ENCODE measurements at regions not wholly inside any gene's neighbourhood (a gene's known extent, or its start where the extent isn't known, plus 50 kb on each side); places are given as distances from the start of the nearest gene placed in this dataset.
A peak's percentile ranks its signal among the peaks of the same experiment; 100 is the strongest.

DNA sequence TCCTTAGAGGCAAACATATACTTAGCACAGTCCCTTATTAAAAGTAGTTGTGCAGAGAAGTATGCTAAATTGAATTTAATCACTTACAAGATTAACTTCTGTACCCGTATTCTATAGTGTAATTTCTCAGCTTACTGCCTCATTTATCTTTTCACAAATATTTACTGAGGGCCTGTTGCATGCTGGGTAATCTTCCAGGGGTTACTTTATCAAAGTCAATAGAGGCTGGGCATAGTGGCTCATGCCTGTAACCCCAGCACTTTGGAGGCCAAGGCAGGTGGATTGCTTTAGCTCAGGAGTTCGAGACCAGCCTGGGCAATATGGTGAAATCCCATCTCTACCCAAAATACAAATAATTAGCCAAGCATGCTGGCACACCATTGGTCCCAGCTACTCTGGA lies 111.7 kb upstream of the RAB27B start:
- no peak for DNase-seq (ENCODE audit: low spot score)
- no peak for FAIRE-seq

DNA sequence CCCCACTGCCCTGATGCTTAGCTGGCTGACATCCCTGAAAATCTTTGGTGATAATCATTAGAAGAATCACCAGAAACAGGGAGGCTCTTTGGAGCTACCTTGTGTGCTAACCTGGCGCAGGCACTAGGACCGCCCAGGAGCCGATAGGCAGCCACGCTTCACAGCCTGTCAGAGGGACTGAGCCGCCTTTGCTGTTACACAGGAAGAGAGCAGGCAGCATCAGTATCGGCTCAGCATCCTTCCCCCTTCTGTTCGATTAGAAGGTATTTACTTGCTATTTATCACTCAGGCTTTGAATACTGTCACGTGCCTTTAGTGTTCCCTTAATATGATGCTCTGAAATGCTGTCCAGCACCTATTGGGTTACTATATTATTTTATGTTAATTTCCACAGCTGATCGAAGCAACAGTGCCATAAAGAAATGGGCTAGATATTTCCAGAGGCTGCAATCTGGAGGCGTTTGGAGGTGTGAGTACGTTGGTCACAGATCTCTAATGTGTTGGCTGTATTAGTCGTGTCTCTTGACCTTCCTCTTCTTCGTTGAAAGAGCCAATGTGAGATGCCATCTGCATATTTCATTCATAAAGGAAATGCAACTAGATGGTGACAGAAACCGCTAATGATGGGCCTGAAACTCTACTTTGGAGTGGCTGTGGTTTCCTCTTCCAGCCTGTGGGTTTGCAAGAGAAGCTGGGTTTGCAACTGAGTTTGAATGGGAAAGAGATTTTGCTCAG lies 110.4 kb upstream of the RAB27B start:
- DNase-seq (ENCODE audit: low spot score) (no peak), FAIRE-seq (no peak)

GRCh38 chr18:54718408-54718773 lies 109.9 kb upstream of the RAB27B start:
- DNase-seq (ENCODE audit: low spot score): no peak
- FAIRE-seq: no peak

GRCh38 chr18:54720620-54721019 lies 107.7 kb upstream of the RAB27B start:
- no peak for FAIRE-seq

DNA sequence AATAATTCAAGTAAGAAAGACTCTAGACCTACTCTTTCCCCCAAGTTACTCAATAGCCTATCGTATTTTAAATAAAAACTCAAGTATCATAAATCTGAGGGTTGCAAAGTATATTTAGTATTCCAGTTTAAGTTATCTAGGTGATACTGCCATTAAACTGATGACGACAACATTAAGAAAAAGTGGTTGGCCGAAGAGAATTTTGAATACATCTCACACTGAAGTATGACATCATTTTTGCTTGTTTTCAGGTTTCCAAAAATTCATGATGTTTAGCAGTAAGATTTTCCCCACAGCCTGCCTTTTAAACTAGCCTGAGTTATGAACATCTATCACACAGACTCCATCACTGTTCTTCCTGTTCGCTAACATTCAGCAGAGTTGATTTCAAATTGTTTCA lies 102.1 kb upstream of the RAB27B start:
- FAIRE-seq (no peak), DNase-seq (ENCODE audit: low spot score) (no peak)

More at GRCh38 chr18:54720620-54721019, 107.7 kb upstream of the RAB27B start:
- no peak for DNase-seq (ENCODE audit: low spot score)

DNA sequence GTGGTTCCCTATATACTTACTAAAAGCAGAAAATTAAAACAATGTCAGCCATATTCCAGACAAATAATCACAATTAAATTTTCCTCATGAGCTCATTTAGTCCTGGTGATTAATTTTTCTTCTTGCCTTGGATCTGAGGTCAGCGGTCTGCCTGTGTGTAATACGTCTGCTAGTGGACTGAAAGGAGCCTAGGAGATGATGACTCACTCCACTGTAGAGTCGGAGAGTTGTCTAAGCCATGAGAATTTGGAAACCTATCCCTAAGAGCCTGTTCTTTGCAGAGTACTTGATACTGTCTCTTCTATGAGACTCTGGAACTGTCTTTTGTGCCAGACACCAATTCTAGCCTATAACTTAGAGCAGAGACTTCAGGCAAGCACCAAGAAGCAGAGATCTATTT lies 94.2 kb upstream of the RAB27B start:
- peak; percentile 86 for FAIRE-seq
- peak; percentile 77 for DNase-seq (ENCODE audit: low spot score)

GRCh38 chr18:54736981-54737380 lies 91.3 kb upstream of the RAB27B start:
- peak; percentile 13 for DNase-seq (ENCODE audit: low spot score)
- FAIRE-seq: no peak

DNA sequence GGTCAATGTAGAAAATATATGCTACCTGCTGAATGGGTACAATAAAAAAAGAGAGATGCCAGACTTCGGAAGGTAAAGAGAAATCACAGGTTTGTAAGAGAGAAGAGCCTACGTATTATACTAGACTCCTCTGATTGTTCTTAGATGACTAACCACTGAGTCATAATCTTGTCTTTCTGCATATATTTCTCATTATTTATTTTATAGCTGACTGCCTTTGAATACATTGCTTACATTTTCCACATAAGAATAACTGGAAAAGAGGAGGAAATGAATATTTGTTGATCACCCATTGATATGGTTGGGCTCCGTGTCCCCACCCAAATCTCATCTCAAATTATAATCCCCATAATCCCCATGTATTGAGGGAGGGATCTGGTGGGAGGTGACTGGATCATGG lies 90.3 kb upstream of the RAB27B start:
- DNase-seq (ENCODE audit: low spot score): peak; percentile 68

GRCh38 chr18:54739476-54739875 lies 88.8 kb upstream of the RAB27B start:
- no peak for FAIRE-seq
- no peak for DNase-seq (ENCODE audit: low spot score)

More for the DNA sequence above, 90.3 kb upstream of the RAB27B start:
- FAIRE-seq: peak; percentile 84

- FAIRE-seq (no peak), DNase-seq (ENCODE audit: low spot score) (no peak)
Observed at GRCh38 chr18:54740136-54740846, 88.0 kb upstream of the RAB27B start.

DNA sequence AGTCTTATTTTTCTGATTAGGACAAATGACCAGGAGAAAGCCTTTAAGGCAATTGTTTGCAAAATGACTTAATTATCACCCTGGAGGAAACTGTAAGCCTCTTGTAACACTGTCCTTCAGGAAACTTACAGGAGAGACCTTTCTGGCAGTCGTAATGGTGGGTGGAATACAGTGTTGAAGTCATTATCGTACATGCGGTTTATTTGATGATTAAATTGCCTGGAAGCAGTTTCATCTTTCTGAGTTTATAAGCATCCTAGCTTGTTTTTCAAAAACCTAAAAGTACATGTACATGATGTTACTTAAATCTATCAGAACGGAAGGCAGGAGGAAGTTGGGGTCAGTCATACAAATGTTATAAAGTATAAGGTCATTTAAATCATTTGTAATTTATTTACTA lies 86.2 kb upstream of the RAB27B start:
- no peak for FAIRE-seq
- no peak for DNase-seq (ENCODE audit: low spot score)

GRCh38 chr18:54742659-54743604 lies 85.3 kb upstream of the RAB27B start:
- no peak for DNase-seq (ENCODE audit: low spot score)
- no peak for FAIRE-seq

- DNase-seq (ENCODE audit: low spot score) (no peak), FAIRE-seq (no peak)
Observed at GRCh38 chr18:54743605-54743995, 84.7 kb upstream of the RAB27B start.

DNA sequence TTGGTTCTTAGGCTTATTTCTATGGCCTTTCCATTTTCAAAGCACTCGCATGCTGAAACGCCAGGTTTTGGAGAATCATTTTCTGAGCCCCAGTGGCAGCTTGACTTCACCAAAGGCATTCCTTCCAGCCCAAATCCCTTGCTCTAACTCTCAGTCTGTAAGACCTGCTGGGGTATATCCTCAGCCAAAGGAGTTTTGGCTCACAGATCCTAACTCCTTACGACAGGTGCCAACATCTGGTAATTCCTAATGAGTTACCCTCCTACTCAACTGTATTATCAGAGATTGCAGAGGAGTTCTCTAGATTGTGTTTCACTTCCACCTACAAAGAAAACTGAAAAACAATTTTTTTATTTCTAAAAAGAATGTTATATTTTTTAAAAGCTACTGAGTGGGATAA lies 79.0 kb upstream of the RAB27B start:
- FAIRE-seq (no peak), DNase-seq (ENCODE audit: low spot score) (no peak)

- peak; percentile 5 for DNase-seq (ENCODE audit: low spot score)
- FAIRE-seq: no peak
Observed at GRCh38 chr18:54750350-54750749, 77.9 kb upstream of the RAB27B start.

DNA sequence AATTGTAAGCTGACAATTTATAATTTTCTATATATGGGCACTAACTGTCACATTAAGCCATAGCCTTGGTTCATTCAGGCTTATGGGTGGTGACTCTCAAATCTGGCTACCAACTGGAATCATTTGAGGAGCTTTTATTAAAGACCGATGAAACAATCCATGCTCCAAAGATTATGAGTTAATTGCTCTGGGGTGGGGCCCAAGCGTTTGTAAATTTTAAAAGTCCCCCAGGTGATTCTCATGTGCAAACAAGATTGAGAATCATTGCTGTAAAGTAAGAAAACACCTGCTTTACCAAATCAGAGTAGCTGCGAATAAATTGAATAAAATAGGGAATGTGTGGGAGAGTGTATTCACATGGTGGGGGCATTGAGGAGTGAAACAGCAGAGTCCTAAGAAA lies 76.1 kb upstream of the RAB27B start:
- no peak for FAIRE-seq
- no peak for DNase-seq (ENCODE audit: low spot score)

GRCh38 chr18:54755456-54755855 lies 72.8 kb upstream of the RAB27B start:
- FAIRE-seq (no peak), DNase-seq (ENCODE audit: low spot score) (no peak)

DNA sequence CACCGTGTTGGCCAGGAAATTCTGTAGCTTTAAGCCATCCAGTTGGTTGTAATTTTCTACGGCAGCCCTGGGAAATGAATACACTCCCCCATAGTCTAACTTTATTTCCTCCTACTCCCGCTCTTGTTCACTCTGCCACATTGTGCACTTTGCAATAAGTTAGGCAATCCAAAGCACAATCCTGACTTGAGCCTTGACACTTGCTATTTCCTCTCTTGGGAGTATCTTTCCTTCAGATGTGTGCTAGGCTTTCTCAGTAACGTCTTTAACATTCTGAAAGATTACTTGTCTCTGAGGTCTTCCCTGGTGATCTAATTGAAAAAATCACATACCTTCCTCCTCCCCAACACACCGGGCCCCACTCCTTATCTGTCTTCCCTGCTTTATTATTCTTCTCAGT lies 65.9 kb upstream of the RAB27B start:
- DNase-seq (ENCODE audit: low spot score) (no peak), FAIRE-seq (no peak)

DNA sequence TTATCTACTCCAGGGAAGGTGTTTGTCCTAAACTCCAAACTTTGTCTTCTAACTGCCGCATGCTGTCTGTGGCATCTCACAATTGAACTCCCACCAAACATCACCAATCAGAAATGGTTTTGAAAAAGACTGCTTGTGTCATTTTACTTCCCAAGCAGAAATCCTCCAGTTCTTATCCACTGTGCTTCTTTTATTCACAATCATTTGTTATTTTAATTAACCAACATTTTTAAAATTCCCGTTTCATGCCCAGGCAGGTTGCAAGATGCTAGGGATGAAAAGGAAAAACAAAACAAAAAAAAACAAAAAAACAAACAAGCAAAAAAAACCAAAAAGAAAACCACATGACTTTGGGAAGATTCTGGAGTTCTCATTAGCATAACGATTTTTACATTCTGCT lies 63.5 kb upstream of the RAB27B start:
- no peak for FAIRE-seq
- DNase-seq (ENCODE audit: low spot score): no peak

DNA sequence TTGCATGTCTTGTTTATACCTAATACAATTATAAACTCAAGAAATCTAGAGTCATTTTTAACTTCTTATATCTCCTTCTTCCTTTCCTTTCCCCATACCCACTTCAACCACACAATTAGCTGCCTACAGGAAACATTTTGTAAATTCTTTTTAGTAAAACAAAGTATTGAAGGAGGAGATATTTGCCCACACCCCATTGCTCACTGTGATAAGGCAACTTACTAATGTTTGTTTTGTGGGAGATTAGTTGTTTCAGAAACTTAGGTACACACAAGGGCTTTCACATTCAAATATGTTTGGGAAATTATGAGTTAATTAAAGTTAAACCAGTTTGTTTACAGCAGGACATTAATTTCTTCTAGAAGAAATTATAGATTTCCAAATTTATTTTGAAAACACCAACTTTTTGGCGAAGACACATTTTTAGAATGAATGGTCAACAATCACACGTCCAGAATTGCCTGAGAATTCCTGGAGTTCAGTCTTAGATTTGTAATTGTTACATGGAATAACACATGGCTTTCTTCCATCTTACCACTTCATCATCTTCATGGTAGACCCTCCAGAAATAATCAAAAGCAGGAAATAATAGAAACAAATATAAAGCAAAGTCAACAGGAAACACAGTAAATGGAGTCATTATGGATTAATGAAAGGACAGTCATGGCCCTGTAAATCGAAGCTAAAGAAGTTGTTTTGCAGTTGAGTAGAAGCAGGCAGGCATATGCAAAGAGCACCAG lies 62.5 kb upstream of the RAB27B start:
- FAIRE-seq (no peak), DNase-seq (ENCODE audit: low spot score) (no peak)

DNA sequence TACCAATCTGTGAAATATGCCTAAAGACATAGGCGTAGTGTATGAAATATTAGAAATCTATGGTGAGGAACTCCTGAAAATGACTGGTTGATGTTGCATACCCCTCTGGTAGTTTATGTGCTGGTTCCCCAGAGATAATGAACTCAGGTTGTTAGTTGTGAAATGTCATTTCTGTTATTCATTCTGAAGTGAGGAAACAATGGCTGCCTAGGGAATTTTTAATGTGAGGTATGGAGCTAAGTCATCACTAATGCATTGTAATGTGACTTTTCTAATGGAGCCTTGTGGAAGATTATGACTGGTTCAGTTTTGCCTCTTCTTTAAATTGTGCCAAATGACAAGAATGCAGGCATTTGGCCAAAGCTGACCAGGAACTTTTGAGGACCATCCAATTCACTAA lies 61.6 kb upstream of the RAB27B start:
- DNase-seq (ENCODE audit: low spot score) (no peak), FAIRE-seq (no peak)
